ENCODE measurements at regions not wholly inside any gene's neighbourhood (a gene's known extent, or its start where the extent isn't known, plus 50 kb on each side); places are given as distances from the start of the nearest gene placed in this dataset.

DNA sequence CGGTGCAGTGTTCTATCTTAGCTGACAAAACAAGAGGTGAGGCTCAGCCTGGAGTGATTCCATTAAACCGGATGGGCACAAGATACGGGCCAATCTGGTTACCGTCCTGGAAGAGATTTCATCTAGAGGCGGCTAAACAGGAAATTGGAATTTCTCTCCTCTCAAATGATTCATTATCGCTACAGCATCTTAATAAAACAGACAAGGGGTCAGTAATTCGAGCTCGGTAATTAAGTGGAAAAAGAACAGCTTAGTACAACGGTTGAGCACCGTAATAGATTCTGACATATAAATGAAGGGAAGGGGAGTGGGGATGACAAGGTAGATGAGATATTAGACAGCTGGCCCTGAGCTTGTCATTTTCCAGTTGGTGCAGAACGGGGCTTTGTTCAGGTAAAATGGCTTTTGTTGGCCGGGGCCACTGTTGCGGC is 137.2 kb downstream of the EDN3 start:
- no peak for DNase-seq

DNA sequence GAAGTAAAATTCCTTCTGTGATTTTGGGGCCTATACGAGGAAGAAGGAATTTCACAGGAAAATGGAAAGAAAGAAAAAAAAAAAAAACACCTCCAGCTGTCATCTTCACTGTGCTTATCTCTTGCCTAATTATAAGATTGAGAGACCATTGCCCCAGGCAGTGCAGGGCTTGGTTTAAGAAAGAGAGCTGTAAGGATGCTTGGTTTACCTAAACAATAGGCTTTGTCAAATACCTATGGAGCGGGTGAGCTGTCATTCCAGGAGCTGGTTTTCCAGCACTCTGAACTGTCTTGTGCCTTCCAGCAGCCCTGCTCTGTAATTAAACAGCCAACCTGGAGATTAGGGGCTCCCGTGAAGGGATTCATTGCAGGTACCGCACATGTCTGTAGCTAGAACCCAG is 137.8 kb downstream of the EDN3 start:
- DNase-seq = no peak

DNA sequence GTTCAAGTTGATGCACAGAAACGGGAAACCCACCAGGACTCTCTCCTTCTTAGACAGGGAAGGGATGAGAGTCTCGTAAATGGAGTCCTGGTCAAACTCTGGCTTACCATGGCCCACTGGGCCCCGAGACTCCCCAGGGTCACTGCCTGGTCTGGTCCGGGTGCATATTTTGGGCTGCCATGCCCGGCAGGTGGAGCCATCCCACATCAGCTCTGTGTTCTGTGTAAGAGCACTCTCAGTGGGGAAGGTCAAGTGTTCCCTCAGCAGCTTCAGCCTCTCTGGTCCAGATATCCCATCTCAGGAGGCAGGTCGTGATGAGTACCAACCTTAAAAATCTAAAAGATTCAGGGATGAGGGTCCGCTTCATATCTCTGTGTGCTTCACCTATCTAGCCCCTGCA is 138.8 kb downstream of the EDN3 start:
- no peak for DNase-seq

- no peak for DNase-seq
These were observed 140.9 kb downstream of the EDN3 start for GRCh38 chr20:59441306-59441705.

DNA sequence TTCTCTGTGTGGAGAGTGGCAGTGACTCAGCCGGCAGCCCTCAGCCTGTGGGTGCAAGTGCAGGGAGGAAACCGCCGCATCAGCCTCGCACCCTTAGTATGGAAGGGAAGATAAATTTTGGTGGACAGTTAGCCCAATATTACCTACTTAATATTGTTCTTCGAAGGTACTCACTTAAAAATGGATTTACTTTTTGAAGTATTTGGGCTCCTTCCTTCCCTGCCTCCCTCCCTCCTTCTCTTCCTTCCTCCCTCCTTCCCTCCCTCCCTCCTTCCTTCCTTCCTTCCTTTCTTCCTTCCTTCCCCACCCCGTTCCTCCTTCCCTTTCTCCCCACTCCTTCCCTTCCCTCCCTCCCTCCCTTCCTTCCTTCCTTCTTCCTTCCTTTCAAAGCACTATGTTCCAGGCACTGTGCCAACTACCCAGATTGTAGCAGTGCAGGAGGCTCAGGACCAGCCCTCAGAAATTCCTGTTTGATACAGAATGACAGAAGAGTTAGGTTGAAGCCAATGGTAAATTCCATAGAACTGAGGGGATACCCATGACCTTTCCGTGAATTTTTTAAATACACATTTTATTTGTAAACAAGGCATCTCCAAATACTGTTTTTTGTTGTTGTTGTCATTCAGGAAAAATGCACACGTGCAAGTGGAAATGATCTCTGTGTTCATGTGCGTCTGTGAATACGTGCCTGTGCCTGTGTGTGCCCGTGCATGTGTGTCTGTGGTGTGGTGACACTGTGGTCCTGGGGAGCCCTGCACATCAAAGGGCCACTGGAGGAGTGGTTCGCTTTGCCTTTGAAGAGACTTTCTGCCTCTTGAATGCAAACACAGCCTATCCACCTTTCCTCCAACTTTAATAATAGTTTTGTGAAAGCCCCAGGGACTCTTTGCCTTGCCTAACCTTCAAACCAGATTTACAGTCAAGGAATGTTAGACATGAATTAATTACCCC is 141.7 kb downstream of the EDN3 start:
- no peak for DNase-seq

DNA sequence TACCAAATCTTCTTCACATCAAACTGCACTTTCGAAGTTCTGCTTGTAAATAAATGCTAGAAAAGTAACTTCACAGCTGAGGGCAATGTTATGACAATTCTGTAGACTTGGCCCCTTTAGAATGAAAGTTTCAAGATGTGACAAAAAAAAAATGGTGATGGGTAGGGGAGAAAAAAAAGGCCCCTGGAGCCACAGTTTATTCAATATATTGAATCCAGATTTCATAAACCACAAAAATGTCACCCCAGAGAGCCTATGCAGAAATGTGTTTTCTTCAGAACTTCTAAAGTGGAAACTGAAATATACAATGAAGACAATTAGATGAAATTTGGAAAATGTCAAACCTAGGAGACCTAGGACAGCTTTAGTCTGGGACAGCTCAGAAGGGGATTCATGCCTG is 143.1 kb downstream of the EDN3 start:
- no peak for DNase-seq

DNA sequence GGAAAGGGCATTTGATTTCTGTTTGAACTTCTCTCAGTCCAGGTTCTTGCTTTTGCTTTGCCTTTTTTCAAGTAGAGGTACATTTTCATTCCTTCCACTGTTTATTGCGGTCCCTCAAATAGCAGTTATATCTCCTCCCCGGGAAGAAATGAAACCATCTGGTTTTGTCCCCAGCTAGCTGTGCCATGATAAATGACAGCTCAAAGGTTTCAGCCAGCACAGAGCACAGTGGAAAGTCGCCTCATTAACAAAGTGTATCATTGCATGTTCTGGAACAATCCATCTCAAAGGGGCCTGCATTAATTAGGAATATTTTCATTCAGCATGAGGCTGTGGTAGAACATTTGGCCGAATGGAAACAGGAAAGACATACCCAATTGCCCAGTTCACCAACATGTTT is 146.0 kb downstream of the EDN3 start:
- no peak for DNase-seq

- no peak for DNase-seq
These were observed 147.8 kb downstream of the EDN3 start for GRCh38 chr20:59448196-59448595.

- DNase-seq = no peak
These were observed 148.5 kb downstream of the EDN3 start for GRCh38 chr20:59448851-59449444.

DNA sequence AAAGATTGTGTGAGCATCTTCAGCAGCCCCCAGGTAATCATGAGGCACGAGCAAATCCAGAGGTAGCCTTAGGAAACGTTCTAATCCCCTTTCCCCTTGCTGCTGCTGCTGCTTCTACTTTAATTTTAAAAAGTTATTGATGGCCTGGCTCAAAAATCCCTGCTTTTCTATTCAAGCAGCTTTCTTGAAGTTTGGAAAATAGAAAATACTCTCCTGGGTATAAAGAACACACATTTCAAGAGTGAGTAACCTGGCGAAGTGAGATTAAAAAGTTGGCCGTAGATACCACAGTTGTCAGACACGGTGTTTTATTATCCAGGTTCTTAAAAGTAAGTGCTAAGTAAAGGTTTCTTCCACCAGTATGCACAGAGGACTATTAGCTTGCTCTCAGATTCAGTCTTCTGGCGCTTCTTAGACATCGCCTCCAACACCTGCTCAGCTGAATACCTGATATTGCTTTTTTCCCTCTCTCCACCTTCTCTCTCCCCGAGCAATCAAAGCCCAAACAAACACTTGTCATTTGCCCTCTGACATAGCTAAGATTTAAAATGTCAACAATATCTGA is 150.7 kb downstream of the EDN3 start:
- DNase-seq = no peak

- no peak for DNase-seq
These were observed 151.2 kb downstream of the EDN3 start for GRCh38 chr20:59451641-59452040.

DNA sequence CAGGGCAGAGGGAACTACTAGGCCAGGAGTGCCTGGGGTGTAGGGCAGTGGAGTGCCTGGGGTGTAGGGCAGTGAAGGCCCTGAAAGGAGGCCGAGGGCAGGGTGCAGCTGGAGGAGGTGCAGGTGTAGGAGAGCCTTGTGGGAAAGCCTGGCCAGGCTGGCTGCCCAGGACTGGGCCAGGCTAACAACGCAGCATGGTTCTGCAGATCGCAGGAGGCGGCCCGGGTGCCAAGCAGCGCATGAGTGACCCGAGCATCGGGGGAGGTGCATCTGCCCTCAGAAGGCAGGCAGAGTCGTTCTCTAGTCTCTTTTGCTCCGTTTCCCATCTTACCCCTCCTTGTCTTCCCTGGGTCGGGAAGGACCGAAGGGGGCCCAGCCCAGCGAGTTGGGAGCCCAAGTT is 151.5 kb upstream of the PHACTR3 start:
- DNase-seq = no peak

- no peak for DNase-seq
These were observed 150.4 kb upstream of the PHACTR3 start for GRCh38 chr20:59453759-59454560.

DNA sequence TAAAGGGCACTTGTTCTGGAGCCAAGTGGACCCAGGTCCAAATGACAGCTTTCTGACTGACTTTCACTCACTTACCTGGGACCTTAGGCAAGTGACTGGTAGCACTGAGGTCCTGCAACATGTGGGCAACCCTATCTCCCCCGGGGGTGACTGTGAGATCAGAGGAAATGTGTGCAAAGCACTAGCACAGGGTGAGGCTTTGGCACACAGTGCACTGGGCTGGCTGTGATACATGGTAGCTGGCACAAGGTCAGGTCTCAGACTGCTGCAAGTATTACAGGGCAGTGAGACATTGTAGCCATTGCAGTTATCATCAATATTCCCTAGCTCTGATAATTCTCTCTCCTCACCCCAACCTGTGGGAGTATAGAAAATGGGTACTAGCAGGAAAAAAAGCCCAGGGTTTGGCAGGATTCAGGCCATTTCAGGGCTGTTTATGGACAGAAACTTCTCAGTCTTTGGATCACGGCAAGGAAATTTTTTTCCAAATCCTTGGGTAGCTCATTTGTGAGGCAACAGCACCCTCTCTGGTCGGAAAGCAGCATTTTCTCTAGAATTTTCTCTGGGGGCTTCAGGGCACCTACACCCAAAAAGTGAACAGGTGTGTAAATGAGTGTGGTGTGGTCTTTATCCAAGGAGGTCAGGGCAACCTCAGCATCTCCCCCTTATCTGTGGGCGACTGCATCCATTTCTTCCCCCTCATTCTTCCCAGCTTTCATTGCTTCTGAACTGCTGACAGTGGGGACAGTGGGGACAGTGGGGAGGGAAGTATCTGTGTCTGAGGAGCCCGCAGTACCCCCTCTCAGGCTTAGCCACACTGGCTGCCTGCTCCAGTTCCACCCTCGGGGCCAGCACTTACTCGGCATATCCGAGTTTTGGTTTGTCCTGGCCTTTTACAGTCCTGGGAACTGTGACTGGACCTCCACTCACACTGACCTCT is 148.7 kb upstream of the PHACTR3 start:
- DNase-seq = no peak

DNA sequence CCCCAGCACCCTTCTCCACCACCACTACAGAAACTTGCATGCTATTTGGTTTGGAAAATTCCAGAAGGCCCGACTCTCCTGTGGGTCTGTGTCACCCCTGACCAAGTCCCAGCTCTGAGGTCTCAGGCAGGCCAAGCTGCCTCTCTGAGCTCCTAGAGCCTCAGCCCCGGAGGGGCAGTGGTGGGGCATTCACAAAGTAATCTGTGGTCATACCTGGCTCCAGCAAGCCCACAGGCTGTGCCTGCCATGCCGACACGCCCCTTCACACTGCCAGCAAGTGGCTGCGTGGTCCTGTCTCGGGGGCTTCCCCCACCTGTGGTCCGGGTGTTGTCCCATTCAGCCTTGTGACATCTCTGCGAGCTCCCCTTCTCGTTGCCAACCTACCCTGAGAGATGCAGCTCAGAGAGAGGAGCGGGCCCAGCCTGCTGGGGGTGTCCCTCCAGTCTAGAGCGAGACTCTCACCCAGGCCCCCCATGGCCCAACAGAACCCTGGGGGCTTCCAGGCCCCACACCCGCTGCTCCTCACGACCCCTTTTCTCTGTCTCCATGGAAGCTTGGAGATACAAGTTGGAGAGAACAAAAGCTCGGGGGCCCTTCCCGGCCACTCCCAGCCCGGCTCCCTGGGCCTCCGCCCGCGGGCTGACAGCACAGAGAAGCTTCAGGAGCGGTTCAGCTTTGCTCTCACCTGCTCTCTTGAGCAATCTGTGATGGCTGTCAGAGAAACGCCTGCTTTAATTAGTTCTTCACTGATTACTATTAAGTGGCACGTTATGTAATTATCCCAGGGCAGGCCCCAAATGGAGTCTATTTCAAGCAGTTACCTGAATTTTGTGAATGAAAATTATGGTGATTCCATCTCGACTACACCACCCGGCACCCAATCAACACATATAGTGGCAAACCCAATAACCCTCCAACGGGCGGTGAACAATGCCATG is 147.7 kb upstream of the PHACTR3 start:
- no peak for DNase-seq

- no peak for DNase-seq
These were observed 145.7 kb upstream of the PHACTR3 start for GRCh38 chr20:59458645-59459044.

- DNase-seq = no peak
These were observed 144.8 kb upstream of the PHACTR3 start for GRCh38 chr20:59459586-59459985.

GRCh38 chr20:59460352-59460751 is 144.0 kb upstream of the PHACTR3 start:
- no peak for DNase-seq

- no peak for DNase-seq
These were observed 142.8 kb upstream of the PHACTR3 start for GRCh38 chr20:59461526-59461925.

DNA sequence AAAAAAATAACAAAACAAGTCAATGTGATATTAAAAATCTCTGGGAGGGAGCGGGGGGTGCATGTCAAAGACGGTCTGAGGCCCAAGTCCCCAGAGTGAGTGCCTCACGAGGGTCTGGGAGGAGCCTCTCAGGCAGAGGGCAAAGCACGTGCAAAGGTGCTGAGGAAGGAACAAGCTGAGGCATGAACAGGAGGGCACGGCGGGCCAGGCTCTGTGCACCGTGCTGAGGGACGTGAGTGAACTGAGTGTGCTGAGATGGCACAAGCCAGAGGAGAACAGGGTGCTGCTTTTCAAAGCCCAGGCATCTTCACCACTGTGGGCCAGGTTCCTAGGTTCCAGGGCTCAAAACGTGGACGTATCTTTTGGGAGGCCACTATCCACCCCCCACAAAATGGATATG is 142.1 kb upstream of the PHACTR3 start:
- DNase-seq = no peak

DNA sequence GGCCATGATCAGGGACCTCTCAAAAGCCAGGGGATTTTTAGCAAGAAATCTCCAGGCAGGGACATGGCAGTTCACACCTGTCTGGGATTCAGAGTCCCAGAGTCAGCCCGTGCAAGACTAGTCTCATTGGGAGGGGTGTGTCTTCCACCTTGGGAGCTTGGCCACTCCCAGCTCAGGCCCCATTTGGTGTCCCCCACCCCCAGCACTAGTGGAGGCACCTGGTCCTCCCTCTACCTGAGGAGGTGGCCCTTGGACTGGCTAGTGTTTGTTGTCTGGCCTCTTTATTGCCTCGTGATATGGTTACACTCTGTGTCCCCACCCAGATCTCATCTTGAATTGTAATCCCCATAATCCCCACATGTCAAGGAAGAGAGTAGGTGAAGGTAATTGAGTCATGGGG is 140.8 kb upstream of the PHACTR3 start:
- no peak for DNase-seq
